NCI-H187 treated with DMSO at 0.1 percent for 48 hours (cell line): ENCODE measurements at regions not wholly inside any gene's neighbourhood (a gene's known extent, or its start where the extent isn't known, plus 50 kb on each side); places are given as distances from the start of the nearest gene placed in this dataset.
"Not testable (repeated sequence)": the region's sequence is repeated elsewhere in the genome, so short reads cannot be mapped to it uniquely, and the experiment has no call there.

Experiments used
- DNase-seq: peaks from one replicate; lab custom pipeline; 2025; lab: John Stamatoyannopoulos, UW

GRCh38 chr12:114815026-114815795 is 131.2 kb upstream of the TBX3 start:
- no peak for DNase-seq

- no peak for DNase-seq
Measured at GRCh38 chr12:114812858-114813761, 129.1 kb upstream of the TBX3 start.

GRCh38 chr12:114812384-114812783 is 128.4 kb upstream of the TBX3 start:
- DNase-seq = no peak

- DNase-seq = no peak
Measured at GRCh38 chr12:114809097-114809496, 125.1 kb upstream of the TBX3 start.

- DNase-seq = not testable (repeated sequence)
Measured at GRCh38 chr12:114801381-114801780, 117.4 kb upstream of the TBX3 start.

- not testable (repeated sequence) for DNase-seq
Measured at GRCh38 chr12:114800566-114800965, 116.6 kb upstream of the TBX3 start.

GRCh38 chr12:114799574-114800487 is 115.9 kb upstream of the TBX3 start:
- no peak for DNase-seq

GRCh38 chr12:114794049-114794558 is 110.1 kb upstream of the TBX3 start:
- DNase-seq = no peak

GRCh38 chr12:114790276-114790675 is 106.3 kb upstream of the TBX3 start:
- no peak for DNase-seq

GRCh38 chr12:114789821-114790220 is 105.8 kb upstream of the TBX3 start:
- no peak for DNase-seq

- DNase-seq = no peak
Measured at GRCh38 chr12:114789276-114789675, 105.3 kb upstream of the TBX3 start.

- no peak for DNase-seq
Measured at GRCh38 chr12:114784526-114784925, 100.6 kb upstream of the TBX3 start.

- DNase-seq = no peak
Measured at GRCh38 chr12:114783089-114783618, 99.2 kb upstream of the TBX3 start.

GRCh38 chr12:114780746-114781399 is 96.9 kb upstream of the TBX3 start:
- DNase-seq = peak; percentile 78

GRCh38 chr12:114779647-114780046 is 95.7 kb upstream of the TBX3 start:
- no peak for DNase-seq

- DNase-seq = no peak
Measured at GRCh38 chr12:114779186-114779585, 95.2 kb upstream of the TBX3 start.

- DNase-seq = no peak
Measured at GRCh38 chr12:114776731-114777442, 92.9 kb upstream of the TBX3 start.

GRCh38 chr12:114774699-114775098 is 90.7 kb upstream of the TBX3 start:
- DNase-seq = no peak

- no peak for DNase-seq
Measured at GRCh38 chr12:114774197-114774596, 90.2 kb upstream of the TBX3 start.

- no peak for DNase-seq
Measured at GRCh38 chr12:114770323-114770722, 86.3 kb upstream of the TBX3 start.
